HCT116 (cell line): ENCODE measurements at regions not wholly inside any gene's neighbourhood (a gene's known extent, or its start where the extent isn't known, plus 50 kb on each side); places are given as distances from the start of the nearest gene placed in this dataset.

Experiments used
- ATAC-seq: fragments of 200-7000 bp; cut with Tn5 transposase; 2 replicates; pipeline ENCODE4 v1.9.1; 2020; ENCODE audit warnings: mild to moderate bottlenecking, moderate library complexity
- BruUV-seq: library from RNA; stranded (reverse); fragments of 400-500 nt; replicated peaks from 2 replicates; lab custom pipeline; 2021; lab: Mats Ljungman, UMichigan
- CTCF ChIA-PET: fragments of 300-600 bp; sonication (Branson Sonifier 250); formaldehyde crosslinking; loops from one replicate; lab custom pipeline; 2021; ENCODE audit warnings: antibody characterized with exemption; lab: Charles Lee
- POLR2A ChIA-PET: fragments of 300-600, 350-600 bp; sonication (Branson Sonifier 250); formaldehyde crosslinking; loops from one replicate; lab custom pipeline; 2021; ENCODE audit warnings: antibody characterized with exemption; lab: Charles Lee
- RAD21 ChIA-PET, 2 experiments: fragments of 300-600 bp; sonication (Branson Sonifier 250); formaldehyde crosslinking; loops; one replicate each; lab custom pipeline; 2023; ENCODE audit warnings: low total read pairs in 2 of 2; ENCODE audit not compliant: uncharacterized antibody in 2 of 2, unreplicated experiment in 2 of 2, low non-redundant PET in 1 of 2; lab: Charles Lee
- DNase-seq: peaks from one replicate; pipeline ENCODE4 v3.0.0-alpha.2; 2010; ENCODE audit warnings: low read depth, low spot score
- H2AFZ ChIP-seq: fragments of 200-600 bp; shearing (Covaris generic), sonication (generic); 2 replicates; pipeline ENCODE4 v1.6.1; 2017; ENCODE audit warnings: low read depth, mixed run types, mixed read lengths, antibody characterized with exemption, low read length; ENCODE audit not compliant: poor library complexity, severe bottlenecking
- H3K27ac ChIP-seq: 2 replicates; pipeline ENCODE4 v1.5.1; 2012; ENCODE audit warnings: low read depth, low read length
- H3K27me3 ChIP-seq: fragments of 200-600 bp; sonication (generic); 2 replicates; pipeline ENCODE4 v1.6.1; 2016; ENCODE audit warnings: mixed run types, low read length, mixed read lengths; ENCODE audit not compliant: insufficient read depth
- H3K36me3 ChIP-seq, 2 experiments: fragments of 200-500 bp in 1 of 2; fragments of 200-600 bp in 1 of 2; sonication (Bioruptor generic) in 1 of 2; sonication (generic) in 1 of 2; 2 replicates each; pipeline versions ENCODE4 v1.5.1 to v1.6.1; 2014 to 2016; ENCODE audit warnings: low read length in 2 of 2, inconsistent platforms in 1 of 2, mixed read lengths in 1 of 2, mixed run types in 1 of 2; ENCODE audit not compliant: insufficient read depth in 2 of 2, control insufficient read depth in 1 of 2
- H3K4me1 ChIP-seq, 2 experiments: fragments of 200-600 bp in 1 of 2; sonication (generic) in 1 of 2; 2 replicates each; pipeline versions ENCODE4 v1.5.1 to v1.6.1; 2012 to 2017; ENCODE audit warnings: low read length in 2 of 2, inconsistent platforms in 1 of 2, mild to moderate bottlenecking in 1 of 2, mixed read lengths in 1 of 2, mixed run types in 1 of 2, moderate library complexity in 1 of 2; ENCODE audit not compliant: insufficient read depth in 2 of 2, control insufficient read depth in 1 of 2
- H3K4me2 ChIP-seq: fragments of 200-600 bp; sonication (generic); 2 replicates; pipeline ENCODE4 v1.6.1; 2017; ENCODE audit warnings: mixed run types, low read length, mixed read lengths
- H3K4me3 ChIP-seq, 2 experiments: fragments of 200-600 bp in 1 of 2; sonication (generic) in 1 of 2; replicated peaks in 1 of 2; 2 replicates each; pipeline ENCODE4 v1.5.1; 2011 to 2016; ENCODE audit warnings: low read length in 2 of 2, control low read depth in 1 of 2, low read depth in 1 of 2, mild to moderate bottlenecking in 1 of 2, mixed read lengths in 1 of 2, mixed run types in 1 of 2
- H3K79me2 ChIP-seq: fragments of 200-600 bp; sonication (generic); 2 replicates; pipeline ENCODE4 v1.6.1; 2017; ENCODE audit warnings: mild to moderate bottlenecking, mixed run types, low read length, moderate library complexity, mixed read lengths; ENCODE audit not compliant: insufficient read depth
- H3K9ac ChIP-seq: fragments of 200-600 bp; sonication (generic); 2 replicates; pipeline ENCODE4 v1.6.1; 2016; ENCODE audit warnings: low read length, mixed read lengths
- H3K9me2 ChIP-seq: fragments of 200-600 bp; sonication (generic), shearing (Covaris generic); 2 replicates; pipeline ENCODE4 v1.6.1; 2017; ENCODE audit warnings: mixed run types, mild to moderate bottlenecking, moderate library complexity; ENCODE audit not compliant: insufficient read depth
- H3K9me3 ChIP-seq, 2 experiments: fragments of 200-500 bp in 1 of 2; fragments of 200-600 bp in 1 of 2; sonication (Bioruptor generic) in 1 of 2; sonication (generic) in 1 of 2; 2 replicates each; pipeline ENCODE4 v1.6.1; 2014 to 2017; ENCODE audit warnings: low read length in 2 of 2, mixed read lengths in 2 of 2, inconsistent platforms in 1 of 2, low read depth in 1 of 2, mild to moderate bottlenecking in 1 of 2, mixed run types in 1 of 2, moderate library complexity in 1 of 2; ENCODE audit not compliant: control insufficient read depth in 1 of 2, insufficient read depth in 1 of 2
- H4K20me1 ChIP-seq: fragments of 200-600 bp; sonication (generic), shearing (Covaris generic); 2 replicates; pipeline ENCODE4 v1.6.1; 2017; ENCODE audit warnings: mixed run types, mild to moderate bottlenecking, moderate library complexity; ENCODE audit not compliant: insufficient read depth
- EGR1 ChIP-seq: IDR thresholded peaks from 2 replicates; pipeline ENCODE4 v1.6.1; 2012; ENCODE audit warnings: low read depth
- REST ChIP-seq: IDR thresholded peaks from 2 replicates; pipeline ENCODE4 v1.6.1; 2012; ENCODE audit warnings: low read depth
- SP1 ChIP-seq: IDR thresholded peaks from 2 replicates; pipeline ENCODE4 v1.6.1; 2012; ENCODE audit warnings: low read depth
- YY1 ChIP-seq: IDR thresholded peaks from 2 replicates; pipeline ENCODE4 v1.6.1; 2011; ENCODE audit warnings: low read length, low read depth, moderate library complexity, mild to moderate bottlenecking; ENCODE audit not compliant: insufficient replicate concordance; ENCODE audit errors: extremely low read depth
- ZBTB33 ChIP-seq: IDR thresholded peaks from 2 replicates; pipeline ENCODE4 v1.6.1; 2011; ENCODE audit warnings: mild to moderate bottlenecking, low read length, moderate library complexity; ENCODE audit not compliant: insufficient replicate concordance; ENCODE audit errors: extremely low read depth
- ZFX ChIP-seq: fragments of 450-650 bp; IDR thresholded peaks from 2 replicates; pipeline ENCODE4 v1.6.1; 2017
- ZNF274 ChIP-seq: fragments of 200-500 bp; sonication (Bioruptor generic); IDR thresholded peaks from 2 replicates; pipeline ENCODE4 v1.6.1; 2014; ENCODE audit warnings: mild to moderate bottlenecking, low read depth, low read length, inconsistent platforms
- intact Hi-C: fragments of 100-400 bp; cut with micrococcal nuclease; formaldehyde crosslinking; loops from 2 replicates; pipeline ENCODE4 v1.10.0; 2022

- H2AFZ ChIP-seq = no peak overlapping the region
- no peaks in the 10 kb centered on the region for H3K4me1 ChIP-seq
- no peak for DNase-seq
- H3K9me3 ChIP-seq = no peaks in the 10 kb centered on the region
- BruUV-seq = no TSS peak
- no peaks in the 10 kb centered on the region; the same call in 1 of the 2 replicates for H4K20me1 ChIP-seq
- no peak for ATAC-seq
- no peak overlapping the region for H3K4me3 ChIP-seq
- no peaks in the 10 kb centered on the region for H3K79me2 ChIP-seq
- no peak overlapping the region for H3K27ac ChIP-seq
- intact Hi-C loops = no loop called here
- no peaks in the 10 kb centered on the region for H3K9me2 ChIP-seq
- H3K36me3 ChIP-seq = no peaks in the 10 kb centered on the region
- TF ChIP-seq REST = no peak
- no peak for TF ChIP-seq ZFX
- no peak for TF ChIP-seq YY1
- TF ChIP-seq ZNF274 = no peak
- TF ChIP-seq SP1 = no peak
- no peak for TF ChIP-seq EGR1
- no peak for TF ChIP-seq ZBTB33
- H3K4me2 ChIP-seq = no peak overlapping the region
- no peaks in the 10 kb centered on the region for H3K27me3 ChIP-seq
- RAD21 ChIA-PET = no interaction called here
- POLR2A ChIA-PET = no interaction called here
- CTCF ChIA-PET = no interaction called here
- no peak overlapping the region for H3K9ac ChIP-seq
Measured at GRCh38 chr7:125695626-125696025, 766.0 kb upstream of the POT1 start.
